A673 (cell line): ENCODE measurements at regions not wholly inside any gene's neighbourhood (a gene's known extent, or its start where the extent isn't known, plus 50 kb on each side); places are given as distances from the start of the nearest gene placed in this dataset.

Experiments
- BruUV-seq: library from RNA; stranded (reverse); fragments of 400-500 nt; replicated peaks from 2 replicates; lab custom pipeline; 2021; lab: Mats Ljungman, UMichigan
- CTCF ChIA-PET: fragments of 300-600 bp; sonication (Branson Sonifier 250); formaldehyde crosslinking; loops from one replicate; lab custom pipeline; 2022; ENCODE audit warnings: antibody characterized with exemption; lab: Charles Lee
- POLR2A ChIA-PET: fragments of 300-600 bp; sonication (Branson Sonifier 250); formaldehyde crosslinking; loops from one replicate; lab custom pipeline; 2022; ENCODE audit warnings: antibody characterized with exemption; ENCODE audit not compliant: low non-redundant PET; lab: Charles Lee
- DNase-seq: peaks from one replicate; pipeline ENCODE4 v3.0.0-alpha.2; 2015; ENCODE audit warnings: low spot score
- H3K27ac ChIP-seq: fragments of 200-600 bp; sonication (generic); 2 replicates; pipeline ENCODE4 v1.5.1; 2016; ENCODE audit warnings: mixed run types, low read depth, mild to moderate bottlenecking, mixed read lengths, antibody characterized with exemption, low read length; ENCODE audit not compliant: poor library complexity, severe bottlenecking
- H3K27me3 ChIP-seq: fragments of 200-600 bp; sonication (generic); replicated peaks from 2 replicates; pipeline ENCODE4 v1.6.1; 2017; ENCODE audit warnings: mixed run types, low read depth, mild to moderate bottlenecking, mixed read lengths, antibody characterized with exemption, low read length; ENCODE audit not compliant: insufficient read depth, poor library complexity
- H3K36me3 ChIP-seq: fragments of 200-600 bp; sonication (generic); 2 replicates; pipeline ENCODE4 v1.6.1; 2016; ENCODE audit warnings: mixed run types, mild to moderate bottlenecking, mixed read lengths, antibody characterized with exemption, low read length; ENCODE audit not compliant: insufficient read depth, poor library complexity, severe bottlenecking
- H3K4me1 ChIP-seq: fragments of 200-600 bp; sonication (generic); 2 replicates; pipeline ENCODE4 v1.6.1; 2017; ENCODE audit warnings: mixed run types, mild to moderate bottlenecking, mixed read lengths, antibody characterized with exemption, low read length; ENCODE audit not compliant: insufficient read depth, poor library complexity, severe bottlenecking
- H3K4me3 ChIP-seq: fragments of 200-600 bp; sonication (generic); 2 replicates; pipeline ENCODE4 v1.5.1; 2016; ENCODE audit warnings: low read depth, mixed run types, mild to moderate bottlenecking, mixed read lengths, low read length; ENCODE audit not compliant: poor library complexity, severe bottlenecking
- H3K9me3 ChIP-seq: fragments of 200-600 bp; sonication (generic); 2 replicates; pipeline ENCODE4 v1.6.1; 2016; ENCODE audit warnings: mixed run types, low read depth, mild to moderate bottlenecking, mixed read lengths, antibody characterized with exemption, low read length; ENCODE audit not compliant: poor library complexity, severe bottlenecking
- EZH2 ChIP-seq: fragments of 200-600 bp; sonication (generic); IDR thresholded peaks from 2 replicates; pipeline ENCODE4 v1.6.1; 2017; ENCODE audit warnings: borderline replicate concordance, low read depth, mild to moderate bottlenecking, mixed read lengths, antibody characterized with exemption, low read length; ENCODE audit not compliant: poor library complexity, severe bottlenecking
- intact Hi-C: fragments of 100-400 bp; cut with micrococcal nuclease; formaldehyde crosslinking; loops from one replicate; pipeline ENCODE4 v1.10.0; 2022; ENCODE audit not compliant: unreplicated experiment
- TF ChIP-seq, protein P1 (sequence below): fragments of 300-800, 200-600 bp; sonication (generic); conservative IDR thresholded peaks from 2 replicates; pipeline ENCODE4 v1.5.1; 2017; ENCODE audit warnings: low read depth, mild to moderate bottlenecking, antibody characterized with exemption, low read length, moderate library complexity, mixed read lengths

DNA sequence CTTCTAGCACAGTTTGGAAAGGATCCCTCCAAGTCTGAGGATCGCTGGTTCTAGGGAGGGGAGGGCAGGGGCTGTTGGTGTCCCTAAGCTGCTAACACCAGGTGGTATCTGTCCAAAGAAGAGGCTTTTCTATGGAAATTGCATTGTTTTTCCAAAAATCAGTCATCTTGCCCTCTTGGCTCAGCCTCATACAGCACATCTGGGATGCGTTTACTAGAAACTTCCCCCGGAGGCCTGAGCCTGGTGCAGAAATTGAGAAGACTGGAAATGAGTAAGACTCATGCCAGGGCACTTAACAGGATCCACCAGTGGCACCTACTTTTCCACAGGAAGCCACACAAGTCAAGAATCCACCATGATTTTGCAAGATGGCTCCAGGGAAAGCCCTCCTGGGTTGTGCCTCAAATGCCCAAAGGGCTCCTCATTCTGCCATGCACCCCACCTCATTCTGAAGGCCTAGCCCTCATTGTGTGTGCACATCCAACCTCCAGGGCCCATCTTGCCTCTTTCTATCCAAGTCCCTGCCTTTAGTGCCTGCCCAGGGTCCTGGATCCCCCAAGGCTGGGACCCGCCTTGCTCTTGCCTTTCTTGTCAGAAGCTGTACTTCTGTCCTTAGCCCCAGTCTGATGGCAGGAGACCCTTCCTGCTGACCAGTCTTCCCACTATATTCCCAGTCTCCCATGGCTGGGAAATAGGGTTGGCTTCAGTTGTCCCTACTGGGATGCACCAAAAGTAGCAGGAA is 97.6 kb downstream of the MRPL14 start:
- H3K27ac ChIP-seq, result no peak overlapping the region
- intact Hi-C loops, result no loop called here
- H3K27me3 ChIP-seq, result no peaks in the 10 kb centered on the region
- no peaks in the 10 kb centered on the region for H3K36me3 ChIP-seq
- H3K4me3 ChIP-seq, result no peak overlapping the region
- ChIA-PET POLR2A (no interaction called here), CTCF (no interaction called here)
- no peaks in the 10 kb centered on the region for H3K9me3 ChIP-seq
- no peak for DNase-seq
- BruUV-seq, result no TSS peak
- TF ChIP-seq, protein P1, sequence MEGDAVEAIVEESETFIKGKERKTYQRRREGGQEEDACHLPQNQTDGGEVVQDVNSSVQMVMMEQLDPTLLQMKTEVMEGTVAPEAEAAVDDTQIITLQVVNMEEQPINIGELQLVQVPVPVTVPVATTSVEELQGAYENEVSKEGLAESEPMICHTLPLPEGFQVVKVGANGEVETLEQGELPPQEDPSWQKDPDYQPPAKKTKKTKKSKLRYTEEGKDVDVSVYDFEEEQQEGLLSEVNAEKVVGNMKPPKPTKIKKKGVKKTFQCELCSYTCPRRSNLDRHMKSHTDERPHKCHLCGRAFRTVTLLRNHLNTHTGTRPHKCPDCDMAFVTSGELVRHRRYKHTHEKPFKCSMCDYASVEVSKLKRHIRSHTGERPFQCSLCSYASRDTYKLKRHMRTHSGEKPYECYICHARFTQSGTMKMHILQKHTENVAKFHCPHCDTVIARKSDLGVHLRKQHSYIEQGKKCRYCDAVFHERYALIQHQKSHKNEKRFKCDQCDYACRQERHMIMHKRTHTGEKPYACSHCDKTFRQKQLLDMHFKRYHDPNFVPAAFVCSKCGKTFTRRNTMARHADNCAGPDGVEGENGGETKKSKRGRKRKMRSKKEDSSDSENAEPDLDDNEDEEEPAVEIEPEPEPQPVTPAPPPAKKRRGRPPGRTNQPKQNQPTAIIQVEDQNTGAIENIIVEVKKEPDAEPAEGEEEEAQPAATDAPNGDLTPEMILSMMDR, result no peak
- no peak for TF ChIP-seq EZH2
- H3K4me1 ChIP-seq, result peaks cover 17% of the 10 kb centered on the region

DNA sequence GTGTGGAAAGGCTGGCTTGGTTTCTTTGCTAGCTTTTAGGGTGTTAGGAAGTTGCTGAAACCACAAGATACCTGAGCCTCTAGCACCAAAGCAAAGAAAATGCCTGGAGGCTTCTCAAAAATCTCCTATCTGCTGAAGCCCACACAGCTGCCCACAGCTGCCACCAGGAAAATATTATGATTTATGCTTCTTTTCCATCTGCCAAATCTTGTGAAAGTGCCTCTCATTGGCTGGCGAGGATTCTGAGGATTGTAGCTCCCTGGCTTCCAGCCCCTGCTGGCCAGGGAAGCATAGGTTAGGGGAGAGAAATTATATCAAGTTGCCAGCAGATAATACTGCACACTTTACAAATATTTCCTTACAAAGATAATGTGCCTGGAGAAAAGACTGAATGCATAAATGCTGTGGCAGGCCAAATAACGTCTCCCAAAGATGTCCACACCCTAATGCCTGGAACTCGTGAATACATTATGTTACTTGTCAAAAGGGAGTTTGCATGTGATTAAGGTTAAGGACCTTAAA is 98.4 kb downstream of the MRPL14 start:
- no peaks in the 10 kb centered on the region for H3K27me3 ChIP-seq
- ChIA-PET POLR2A (no interaction called here), CTCF (no interaction called here)
- no peak for TF ChIP-seq EZH2
- TF ChIP-seq, protein P1, result no peak
- H3K4me1 ChIP-seq, result peaks cover 16% of the 10 kb centered on the region
- no peak for DNase-seq
- H3K36me3 ChIP-seq, result no peaks in the 10 kb centered on the region
- intact Hi-C loops, result no loop called here
- BruUV-seq, result no TSS peak
- no peak overlapping the region for H3K27ac ChIP-seq
- H3K4me3 ChIP-seq, result no peak overlapping the region
- H3K9me3 ChIP-seq, result no peaks in the 10 kb centered on the region

- BruUV-seq, result no TSS peak
- H3K4me3 ChIP-seq, result no peak overlapping the region
- POLR2A ChIA-PET, result no interaction called here
- no peak overlapping the region for H3K27ac ChIP-seq
- CTCF ChIA-PET, result no interaction called here
- DNase-seq, result no peak
- H3K36me3 ChIP-seq, result no peaks in the 10 kb centered on the region
- H3K27me3 ChIP-seq, result no peaks in the 10 kb centered on the region
- H3K9me3 ChIP-seq, result no peaks in the 10 kb centered on the region
- TF ChIP-seq, protein P1, result no peak
- TF ChIP-seq EZH2, result no peak
- peaks cover 16% of the 10 kb centered on the region for H3K4me1 ChIP-seq
- intact Hi-C loops, result no loop called here
Observed at GRCh38 chr6:44025226-44025625, 102.0 kb downstream of the MRPL14 start.
